MV-4-11 (cell line): ENCODE measurements at regions not wholly inside any gene's neighbourhood (a gene's known extent, or its start where the extent isn't known, plus 50 kb on each side); places are given as distances from the start of the nearest gene placed in this dataset.

ENCODE experiments used
- DNase-seq: peaks from one replicate; lab custom pipeline; 2025; lab: John Stamatoyannopoulos, UW

- DNase-seq, result no peak
Measured at GRCh38 chr19:31160336-31160926, 188.8 kb downstream of the TSHZ3 start.

GRCh38 chr19:31154021-31154420 lies 195.2 kb downstream of the TSHZ3 start:
- DNase-seq, result no peak

- no peak for DNase-seq
Measured at GRCh38 chr19:31152906-31153305, 196.3 kb downstream of the TSHZ3 start.

GRCh38 chr19:31149441-31149941 lies 199.7 kb downstream of the TSHZ3 start:
- no peak for DNase-seq

- DNase-seq, result no peak
Measured at GRCh38 chr19:31148671-31149070, 200.6 kb downstream of the TSHZ3 start.

- DNase-seq, result no peak
Measured at GRCh38 chr19:31147234-31147633, 202.0 kb downstream of the TSHZ3 start.

GRCh38 chr19:31146546-31147183 lies 202.6 kb downstream of the TSHZ3 start:
- no peak for DNase-seq

GRCh38 chr19:31146015-31146414 lies 203.2 kb downstream of the TSHZ3 start:
- DNase-seq, result no peak

- no peak for DNase-seq
Measured at GRCh38 chr19:31145007-31145406, 204.2 kb downstream of the TSHZ3 start.

GRCh38 chr19:31144075-31144870 lies 205.0 kb downstream of the TSHZ3 start:
- DNase-seq, result peak; percentile 55

GRCh38 chr19:31141301-31141700 lies 207.9 kb downstream of the TSHZ3 start:
- DNase-seq, result no peak

GRCh38 chr19:31140717-31141116 lies 208.5 kb downstream of the TSHZ3 start:
- no peak for DNase-seq

- no peak for DNase-seq
Measured at GRCh38 chr19:31139871-31140505, 209.2 kb downstream of the TSHZ3 start.

- no peak for DNase-seq
Measured at GRCh38 chr19:31138077-31138476, 211.2 kb downstream of the TSHZ3 start.

- no peak for DNase-seq
Measured at GRCh38 chr19:31135841-31136240, 213.4 kb downstream of the TSHZ3 start.

GRCh38 chr19:31132753-31133110 lies 216.5 kb downstream of the TSHZ3 start:
- DNase-seq, result no peak

GRCh38 chr19:31128291-31128690 lies 220.9 kb downstream of the TSHZ3 start:
- DNase-seq, result no peak

GRCh38 chr19:31127134-31127967 lies 221.9 kb downstream of the TSHZ3 start:
- no peak for DNase-seq

GRCh38 chr19:31126236-31126635 lies 223.0 kb downstream of the TSHZ3 start:
- DNase-seq, result no peak

GRCh38 chr19:31125071-31125470 lies 224.2 kb downstream of the TSHZ3 start:
- DNase-seq, result no peak

- no peak for DNase-seq
Measured at GRCh38 chr19:31121501-31121900, 227.7 kb downstream of the TSHZ3 start.

GRCh38 chr19:31120952-31121351 lies 228.3 kb downstream of the TSHZ3 start:
- DNase-seq, result no peak
